Posterior cingulate gyrus (tissue), 11 donors: ENCODE measurements at regions not wholly inside any gene's neighbourhood (a gene's known extent, or its start where the extent isn't known, plus 50 kb on each side); places are given as distances from the start of the nearest gene placed in this dataset.
A peak's percentile ranks its signal among the peaks of the same experiment; 100 is the strongest.

Experiments
- DNase-seq, 10 donors: peaks; one replicate each; pipeline versions ENCODE4 v3.0.0 to v3.0.0-alpha.2; 2020 to 2021; ENCODE audit warnings: mixed read lengths in 3 of 10
- intact Hi-C: fragments of 100-400 bp; cut with DNase I; formaldehyde crosslinking; loops from one replicate; pipeline ENCODE4 v1.15.1; 2023

DNA sequence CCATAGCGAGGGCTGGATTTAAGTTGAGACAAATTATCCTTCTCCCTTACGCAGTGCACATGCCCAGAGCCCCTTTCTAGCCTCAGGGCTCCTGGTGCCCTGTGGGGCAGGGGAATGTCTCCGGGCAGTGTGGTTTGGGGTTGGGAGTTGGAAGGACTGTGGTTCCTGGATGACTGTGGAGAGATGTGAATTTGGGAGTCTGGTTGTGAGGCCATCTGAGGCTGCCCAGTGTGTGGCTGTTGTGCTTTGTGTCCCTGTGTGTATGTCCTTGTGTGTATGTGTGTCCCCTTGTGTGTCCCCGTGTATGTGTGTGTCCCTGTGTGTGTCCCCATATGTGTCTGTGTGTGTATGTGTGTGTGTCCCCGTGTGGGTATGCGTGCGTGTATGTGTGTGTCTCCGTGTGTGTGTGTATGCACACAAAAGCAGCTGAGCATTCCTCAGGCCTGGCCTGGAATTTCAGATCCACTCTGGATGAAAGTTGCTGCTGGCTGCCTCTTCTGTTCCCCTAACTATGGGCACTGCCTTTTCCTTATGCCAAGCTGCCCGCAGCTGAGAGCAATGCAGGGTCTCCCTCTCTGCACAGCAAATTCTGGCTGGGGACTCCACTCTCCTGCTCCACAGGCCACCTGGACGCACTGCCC, 65.4 kb downstream of the UBIAD1 start:
- no peak for DNase-seq
- intact Hi-C loops, result loop anchor here (10.0 kb wide), 1 partner anchor 116 kb away; no protein-coding TSS in a partner anchor

DNA sequence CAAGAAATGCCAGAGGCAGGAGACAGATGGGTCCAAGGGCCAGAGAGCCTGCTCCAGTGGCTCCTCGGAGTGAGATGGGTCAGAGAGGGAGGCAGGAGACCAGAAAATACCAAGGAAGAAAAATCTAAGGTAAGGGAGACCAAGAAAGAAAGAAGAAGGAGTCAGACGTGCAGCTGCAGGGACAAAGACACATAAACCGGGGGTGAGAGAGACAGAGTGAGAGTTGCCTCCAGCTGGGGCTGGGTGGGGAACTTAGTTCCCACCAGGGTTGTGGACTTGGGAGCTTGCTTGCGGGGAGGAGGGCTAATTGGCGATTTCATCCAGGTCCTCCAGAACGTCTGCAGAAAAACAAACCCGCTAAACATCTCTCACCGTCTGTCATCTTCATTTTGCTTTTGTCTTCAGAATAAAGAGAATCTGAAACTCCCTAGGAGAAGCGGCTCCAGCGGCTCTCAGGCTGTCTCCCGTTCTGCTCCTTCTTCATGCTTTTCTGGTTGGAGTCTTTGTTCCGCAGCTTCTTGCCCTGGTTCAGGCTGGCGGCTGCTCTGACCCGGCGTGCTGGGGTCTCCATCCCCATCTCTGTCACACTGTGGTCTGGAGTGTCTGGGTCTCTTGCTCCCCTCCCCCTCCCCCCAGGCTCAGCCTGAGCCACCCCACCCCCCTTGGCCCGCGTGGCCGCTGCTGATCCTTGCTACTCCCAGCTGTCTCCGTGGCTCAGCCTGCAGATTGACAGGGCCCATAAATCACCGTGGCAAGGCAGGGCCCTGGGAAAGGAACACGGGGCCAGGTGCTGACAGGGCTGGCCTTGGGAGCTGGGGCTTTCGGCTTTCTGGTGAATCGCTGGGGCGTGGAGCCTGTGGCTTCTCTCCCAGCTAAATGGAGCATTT, 66.6 kb downstream of the UBIAD1 start:
- intact Hi-C loops, result loop anchor here (10.0 kb wide), 1 partner anchor 115 kb away; no protein-coding TSS in a partner anchor
- peak in 1 of 10 donors; percentile 77 for DNase-seq

DNA sequence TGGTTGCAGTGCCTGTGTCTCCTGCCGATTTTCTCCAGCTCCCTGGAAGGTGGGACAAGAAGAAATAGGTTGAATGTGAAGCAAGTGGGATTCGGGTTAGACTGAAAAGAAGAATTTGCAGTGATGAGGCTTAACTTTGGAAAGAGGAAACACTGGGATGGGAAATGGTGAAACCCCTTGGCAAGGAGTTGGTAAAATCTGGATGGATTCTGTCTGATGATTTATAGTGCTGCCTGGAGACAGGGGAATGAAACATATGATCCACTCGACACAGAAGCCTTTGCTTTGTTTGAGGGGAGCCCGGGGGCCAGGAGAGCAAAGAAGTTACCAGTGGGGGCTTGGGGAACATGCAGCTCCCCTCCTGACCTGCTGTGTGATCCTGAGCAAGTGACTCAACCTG, 67.2 kb downstream of the UBIAD1 start:
- intact Hi-C loops, result no loop called here
- DNase-seq, result no peak

DNA sequence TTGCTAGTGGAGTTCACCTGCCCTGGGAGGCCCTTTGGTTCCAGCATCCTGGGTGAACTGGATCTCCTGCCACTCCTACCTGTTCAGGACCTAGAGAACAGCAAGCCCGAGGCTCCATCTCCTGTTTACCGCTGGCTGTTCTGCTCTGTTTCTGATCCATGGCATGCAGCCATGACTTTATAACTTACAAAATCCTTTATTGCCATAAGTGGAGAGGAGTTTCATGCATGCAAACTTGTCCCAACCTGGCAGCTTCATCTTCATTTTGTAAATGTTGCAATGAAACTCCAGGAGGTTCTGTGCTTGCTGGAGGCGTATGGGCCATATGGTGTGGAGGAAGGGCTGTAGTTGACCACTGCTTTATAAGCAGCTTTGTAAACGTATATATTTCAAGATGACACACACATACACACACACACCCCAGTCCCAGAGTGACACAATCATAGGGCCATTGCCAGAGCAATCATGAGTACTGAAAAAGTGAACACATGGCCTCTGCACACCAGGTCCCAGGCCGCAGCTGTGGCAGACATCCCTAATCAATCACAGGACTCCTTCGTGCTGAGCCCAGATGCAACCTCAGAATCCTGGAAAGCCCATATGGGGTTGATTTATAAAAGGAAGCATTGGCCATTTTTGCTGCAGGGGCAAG, 69.0 kb downstream of the UBIAD1 start:
- intact Hi-C loops, result no loop called here
- peak in 2 of 10 donors; percentile 31 to 51 for DNase-seq

DNA sequence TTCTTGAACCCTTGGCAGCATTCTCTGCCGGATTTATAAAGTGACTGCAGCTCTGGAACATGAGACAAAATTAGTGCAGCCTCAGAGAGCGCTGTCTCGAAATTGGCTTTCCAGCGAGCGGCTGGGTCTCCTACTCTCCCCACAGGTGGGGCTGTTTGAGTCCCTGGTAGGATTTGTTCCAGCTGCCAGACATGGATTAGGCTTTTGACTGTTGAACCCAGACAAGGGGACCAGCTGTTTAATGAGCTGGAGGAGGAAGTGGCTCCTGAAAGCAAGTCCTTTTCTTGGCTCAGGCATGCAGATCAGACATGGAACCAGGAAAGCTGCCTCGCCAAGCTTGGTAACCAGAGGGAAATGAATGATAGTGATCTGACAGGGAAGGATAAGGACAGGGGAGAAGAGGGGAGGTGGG, 69.6 kb downstream of the UBIAD1 start:
- DNase-seq, result peak in 1 of 10 donors; percentile 65
- intact Hi-C loops, result no loop called here

DNA sequence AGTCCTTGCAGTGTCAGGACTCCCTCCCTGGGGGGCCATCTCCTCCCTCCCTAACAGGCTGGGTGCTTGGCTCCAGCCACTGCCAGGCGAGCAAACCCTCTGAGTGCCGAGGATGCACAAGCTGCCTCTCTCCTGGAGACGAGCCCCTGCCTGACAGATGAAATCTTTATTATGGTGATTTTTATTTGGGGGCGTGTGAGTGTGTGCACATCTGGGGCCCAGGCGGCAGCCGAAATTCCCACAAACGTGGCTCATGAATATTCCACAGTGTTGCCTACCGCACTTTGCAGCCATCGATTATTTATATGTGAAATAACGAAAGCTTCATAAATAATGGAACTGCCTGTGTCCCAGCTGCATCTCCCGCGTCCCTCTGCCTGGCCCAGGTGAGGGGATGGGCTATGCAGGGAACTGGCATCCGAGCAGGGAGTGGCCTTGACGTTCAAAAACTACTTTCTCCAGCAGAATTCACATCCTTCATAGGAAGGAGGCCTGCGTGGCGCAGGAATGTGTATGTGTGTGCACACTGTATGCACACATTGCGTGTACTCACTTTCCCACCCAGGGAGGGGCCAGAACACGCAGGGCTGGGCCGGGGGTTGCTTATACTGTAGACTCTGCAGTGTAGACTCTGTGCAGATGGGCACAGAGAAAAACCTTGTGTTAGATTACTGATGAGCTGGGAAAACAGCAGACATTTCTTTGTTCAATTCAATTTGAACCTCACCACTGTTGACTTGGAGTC, 73.1 kb downstream of the UBIAD1 start:
- DNase-seq, result peak in 2 of 10 donors; percentile 53 to 55
- intact Hi-C loops, result no loop called here

DNA sequence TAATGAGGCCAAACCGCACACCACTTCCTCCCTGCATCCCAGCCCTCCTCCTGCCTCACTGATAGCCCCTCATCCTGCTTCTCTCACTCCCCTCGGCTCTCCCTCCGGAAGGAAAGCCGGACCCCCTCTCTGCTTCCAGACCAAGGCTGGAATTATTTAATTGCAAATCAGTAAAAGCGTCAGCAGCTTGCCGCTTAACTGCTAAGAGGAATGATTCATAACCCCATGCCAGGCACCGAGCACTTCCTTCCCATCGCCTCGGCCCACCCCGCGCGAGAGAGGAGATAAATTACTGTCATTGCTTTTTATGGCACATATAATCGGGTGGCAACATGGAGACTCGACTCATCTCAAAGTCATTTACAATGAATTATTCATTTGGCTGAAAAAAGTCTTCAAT, 77.3 kb downstream of the UBIAD1 start:
- DNase-seq, result peak in 2 of 10 donors; percentile 70 to 77
- intact Hi-C loops, result no loop called here

DNA sequence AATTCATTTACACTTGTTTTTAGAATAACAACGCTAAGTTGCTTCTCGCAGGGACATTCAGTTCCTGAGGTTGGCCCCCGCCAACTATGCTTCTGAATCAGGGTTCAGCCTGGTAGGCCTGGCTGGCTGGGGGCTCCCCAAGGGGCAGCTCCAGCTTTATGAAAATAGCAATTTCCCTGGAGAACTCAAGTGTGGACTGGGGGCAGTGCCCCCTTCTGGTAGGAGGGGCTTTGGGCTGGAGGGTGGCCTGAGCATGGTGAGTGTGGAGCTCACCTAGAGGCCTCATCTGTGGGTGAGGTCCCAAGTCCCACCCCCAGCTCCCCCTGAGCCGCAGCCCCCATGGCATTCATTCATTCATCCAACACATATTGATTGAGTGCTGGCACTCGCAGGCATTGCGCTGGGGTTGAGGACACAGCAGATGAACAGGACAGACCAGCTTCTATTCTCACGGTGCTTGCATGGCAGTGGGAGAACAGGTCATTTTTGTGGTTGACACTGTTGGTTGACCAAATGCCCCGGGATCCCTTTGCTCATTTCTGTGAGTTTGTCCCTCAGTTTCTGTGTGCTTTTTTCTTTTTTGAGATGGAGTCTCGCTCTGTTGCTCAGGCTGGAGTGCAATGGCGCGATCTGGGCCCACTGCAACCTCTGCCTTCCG, 79.2 kb downstream of the UBIAD1 start:
- intact Hi-C loops, result no loop called here
- DNase-seq, result peak in 2 of 10 donors; percentile 62 to 76

DNA sequence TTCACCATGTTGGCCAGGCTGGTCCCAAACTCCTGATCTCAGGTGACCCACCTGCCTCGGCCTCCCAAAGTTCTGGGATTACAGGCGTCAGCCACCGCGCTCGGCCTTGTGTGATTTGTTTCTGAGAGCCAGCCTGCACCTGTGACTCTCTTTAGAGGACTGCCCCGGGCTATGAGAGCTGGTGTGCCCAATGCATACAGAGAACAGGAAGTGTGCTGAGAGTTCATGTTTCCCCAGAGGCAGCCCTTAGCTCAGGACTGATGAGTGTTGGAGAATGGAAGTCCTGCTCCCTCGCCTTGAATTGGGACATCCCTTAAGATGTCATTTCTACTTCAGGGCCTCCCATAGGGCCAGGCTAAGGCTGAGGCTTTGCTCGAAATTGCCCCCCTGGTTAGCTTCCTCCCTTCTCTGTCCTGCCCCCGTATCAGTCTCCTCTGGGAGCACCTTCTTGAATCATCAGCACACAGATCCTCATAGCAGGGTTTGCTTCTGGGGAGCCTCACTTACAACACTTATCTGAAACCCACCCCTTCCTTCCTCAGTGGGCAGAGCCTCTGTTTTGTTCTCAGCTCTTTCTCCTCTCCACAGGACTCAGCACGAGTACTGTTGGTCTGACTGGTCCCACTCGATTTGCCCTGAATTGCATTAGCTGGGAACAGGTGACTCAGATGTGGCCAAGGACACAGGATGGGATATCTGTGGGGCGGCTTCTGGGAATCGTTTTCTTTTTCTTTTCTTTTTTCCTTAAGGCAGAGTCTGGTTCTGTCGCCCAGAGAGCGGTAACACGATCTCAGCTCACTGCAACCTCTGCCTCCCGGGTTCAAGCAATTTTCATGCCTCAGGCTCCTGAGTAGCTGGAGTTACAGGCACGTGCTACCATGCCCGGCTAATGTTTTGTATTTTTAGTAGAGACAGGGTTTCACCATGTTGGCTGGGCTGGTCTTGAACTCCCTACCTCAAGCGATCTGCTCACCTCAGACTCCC, 80.1 kb downstream of the UBIAD1 start:
- intact Hi-C loops, result no loop called here
- DNase-seq, result peak in 1 of 10 donors; percentile 17

DNA sequence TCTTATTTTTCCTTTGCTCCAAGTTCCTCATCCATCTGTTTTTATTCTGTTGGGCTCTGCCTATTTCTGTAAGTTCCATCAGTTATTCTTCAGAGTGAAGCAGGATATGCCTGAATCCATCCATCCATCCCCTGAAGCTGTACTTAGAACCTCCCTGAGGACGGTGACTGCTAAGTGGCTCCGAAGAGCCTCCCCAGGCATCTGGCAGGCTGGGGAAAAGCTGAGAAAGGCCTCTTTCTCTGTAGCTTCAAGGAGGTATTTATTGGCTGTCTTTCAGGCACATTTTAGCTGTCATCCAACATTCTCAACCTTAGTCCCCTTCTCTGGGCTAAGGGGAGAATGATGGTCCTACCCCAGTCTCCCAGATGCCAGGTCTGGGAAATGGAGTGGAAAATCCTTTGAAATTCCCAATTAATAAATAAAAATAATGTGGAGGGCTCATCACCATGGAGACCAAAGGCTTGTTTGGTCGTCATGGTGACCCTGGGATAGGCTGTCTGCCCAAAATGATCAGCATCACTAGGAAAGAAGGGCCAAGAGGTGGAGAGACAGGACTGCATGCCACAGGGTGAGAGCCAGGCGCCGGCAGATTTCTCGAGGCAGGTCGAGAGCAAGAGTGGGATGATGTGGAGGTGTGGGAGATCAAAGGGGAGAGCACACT, 82.0 kb downstream of the UBIAD1 start:
- peak in 3 of 10 donors; percentile 23 to 79 (median 67) for DNase-seq
- intact Hi-C loops, result no loop called here

DNA sequence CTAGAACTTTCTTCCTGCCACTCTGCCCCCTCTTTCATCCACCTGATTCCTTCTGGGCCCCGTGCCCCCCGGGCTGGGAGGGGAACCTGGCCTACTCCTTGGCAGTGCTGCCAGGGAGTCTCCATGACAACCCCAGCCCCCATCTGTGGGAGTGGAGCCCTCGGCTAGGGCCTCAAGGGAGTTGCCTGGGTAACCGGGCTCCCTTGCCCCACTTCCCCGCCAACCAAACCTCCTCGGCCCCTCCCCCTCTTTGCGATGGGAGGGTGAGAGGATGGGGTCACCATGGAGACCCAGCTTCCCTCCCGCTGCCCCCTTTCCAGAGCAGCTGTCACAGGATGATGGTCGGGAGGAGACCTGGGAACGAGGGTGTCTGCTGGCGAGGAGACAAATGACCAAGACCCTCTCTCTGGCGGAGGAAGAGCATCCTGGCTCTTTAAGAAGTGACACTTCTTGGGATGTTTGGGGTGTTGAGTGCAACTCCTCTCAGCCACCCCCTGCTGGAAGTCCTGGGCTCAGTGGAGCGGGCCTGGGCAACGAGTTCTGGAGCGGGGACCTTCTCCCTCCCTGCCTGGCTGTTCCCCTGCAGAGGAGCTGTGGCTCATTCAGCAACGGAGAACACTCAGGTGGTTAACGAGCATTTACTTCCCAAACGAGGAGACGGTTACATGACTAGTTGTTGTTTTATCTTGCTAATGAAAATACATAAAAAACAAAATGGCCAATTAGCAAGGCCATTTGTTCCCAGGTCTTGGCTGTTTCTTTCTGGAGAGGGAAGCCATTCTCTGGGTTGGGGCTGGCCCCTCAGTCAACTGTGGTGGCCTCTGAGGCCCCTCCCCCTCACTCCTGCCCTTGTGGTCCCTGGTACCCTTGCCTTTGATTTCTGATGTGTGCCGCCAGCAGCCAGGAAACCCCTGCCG, 82.8 kb downstream of the UBIAD1 start:
- DNase-seq, result peak; percentile 51 to 95 (median 82)
- intact Hi-C loops, result loop anchor here (1.0 kb wide), 1 partner anchor 85 kb away; no protein-coding TSS in a partner anchor

DNA sequence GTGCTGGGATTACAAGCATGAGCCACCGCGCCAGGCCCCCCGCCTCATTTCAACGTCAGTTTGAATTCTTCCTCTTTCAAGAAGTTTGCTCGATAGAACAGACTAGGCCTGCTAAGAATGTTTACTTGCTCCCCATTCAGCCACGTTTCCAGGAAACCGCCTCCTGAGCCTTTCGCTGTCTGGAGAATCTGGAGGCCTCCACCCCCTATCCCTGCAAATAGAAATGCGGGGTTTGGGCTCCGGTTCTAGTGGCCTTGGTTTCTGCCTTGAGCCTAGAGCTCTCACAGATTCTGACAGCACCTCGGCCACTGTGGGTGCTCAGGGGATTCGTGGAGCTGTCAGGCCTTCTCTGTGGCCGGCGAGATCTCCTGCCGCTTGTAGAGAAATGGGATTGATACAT, 84.3 kb downstream of the UBIAD1 start:
- intact Hi-C loops, result no loop called here
- peak in 7 of 10 donors; percentile 34 to 88 (median 48) for DNase-seq

DNA sequence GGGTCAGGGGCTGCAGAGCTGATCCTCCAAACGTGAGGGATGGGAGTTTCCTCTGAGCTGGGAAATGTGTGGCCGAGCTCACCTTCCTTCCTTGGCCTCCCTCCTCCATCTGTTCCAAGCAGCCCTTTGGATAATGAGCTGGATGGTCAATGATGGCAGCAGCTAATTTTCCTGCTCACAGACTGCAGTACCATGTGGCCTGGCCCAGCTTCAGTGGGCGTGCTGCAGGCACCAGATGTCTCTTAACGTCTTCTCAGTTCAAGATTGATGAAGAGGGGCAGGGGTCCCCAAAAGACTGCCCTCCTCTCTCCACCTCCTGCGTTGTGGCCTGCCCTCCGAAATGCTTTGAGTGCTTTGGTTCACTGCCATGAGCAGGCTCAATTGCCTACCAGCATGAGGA, 86.0 kb downstream of the UBIAD1 start:
- peak in 1 of 10 donors; percentile 64 for DNase-seq
- intact Hi-C loops, result no loop called here

DNA sequence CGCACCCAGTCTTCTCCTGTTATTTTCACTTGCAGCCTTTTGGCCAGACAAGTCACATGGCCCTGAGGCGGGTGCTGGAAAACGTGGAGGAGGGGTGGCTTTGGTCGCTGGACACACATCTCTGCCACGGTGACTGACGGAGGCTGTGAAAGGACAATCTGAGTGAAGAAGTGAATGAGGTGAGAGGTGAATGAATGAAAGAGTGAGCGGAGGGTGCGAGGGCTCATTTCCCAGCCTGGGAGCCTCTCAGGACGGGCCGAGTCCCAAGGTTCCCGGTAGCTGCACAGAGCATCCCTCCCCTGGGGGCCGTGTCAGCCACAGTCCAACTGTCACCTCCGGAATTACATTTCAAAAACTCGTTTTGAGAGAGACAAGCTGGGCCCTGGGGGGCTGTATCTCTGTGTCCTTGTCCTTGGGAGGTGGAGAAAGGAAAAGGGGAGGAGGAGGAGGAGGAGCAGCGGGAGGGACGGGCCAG, 89.6 kb downstream of the UBIAD1 start:
- intact Hi-C loops, result no loop called here
- DNase-seq, result peak in 1 of 10 donors; percentile 37

DNA sequence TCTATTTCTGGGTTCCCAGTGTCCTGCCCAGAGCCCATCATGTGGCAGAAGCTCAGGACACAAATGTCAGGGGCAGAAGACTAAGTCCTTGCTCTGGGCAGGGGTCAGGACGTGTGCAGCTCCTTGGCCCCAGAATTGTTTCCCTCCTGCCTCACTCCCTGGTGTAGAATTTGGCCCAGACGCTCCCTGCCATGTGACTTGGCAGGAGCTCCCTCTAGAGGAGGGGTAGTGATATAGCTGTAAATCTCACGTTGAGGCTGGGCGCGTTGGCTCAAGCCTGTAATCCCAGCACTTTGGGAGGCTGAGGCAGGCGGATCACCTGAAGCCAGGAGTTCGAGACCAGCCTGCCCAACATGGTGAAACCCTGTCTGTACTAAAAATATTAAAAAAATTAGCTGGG, 91.2 kb downstream of the UBIAD1 start:
- intact Hi-C loops, result no loop called here
- peak in 1 of 10 donors; percentile 10 for DNase-seq

DNA sequence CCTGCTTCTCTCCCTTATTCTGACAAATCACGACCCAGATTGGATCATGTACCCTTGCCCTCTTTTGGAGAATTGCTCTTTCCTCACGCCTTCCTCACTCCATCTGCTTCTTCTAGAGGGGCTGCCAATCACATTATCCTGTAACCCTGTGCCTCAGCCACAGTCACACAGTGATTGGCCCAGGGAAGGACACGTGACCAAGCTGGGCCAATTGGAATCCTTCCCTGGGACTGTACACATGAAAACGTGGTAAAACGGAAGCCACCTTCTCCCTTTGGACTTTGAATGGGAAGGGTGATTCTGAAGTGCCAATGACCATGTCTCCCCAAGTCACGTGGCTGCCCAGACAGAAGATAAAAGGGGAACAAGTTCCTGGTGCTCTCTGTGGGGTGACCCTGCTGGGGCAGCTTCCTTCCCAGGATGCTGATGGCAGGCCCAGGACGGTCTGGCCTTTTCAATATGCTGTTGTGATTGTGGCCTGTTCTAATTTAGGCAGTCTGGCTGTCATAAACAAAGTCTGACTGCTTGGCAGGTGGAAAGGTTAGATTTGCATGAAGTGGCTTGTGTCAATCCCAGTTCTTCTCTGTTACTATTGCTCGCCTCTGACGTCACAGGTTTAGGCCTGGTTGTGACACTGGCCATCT, 92.9 kb downstream of the UBIAD1 start:
- intact Hi-C loops, result no loop called here
- DNase-seq, result peak in 1 of 10 donors; percentile 7
